ENCODE measurements at regions not wholly inside any gene's neighbourhood (a gene's known extent, or its start where the extent isn't known, plus 50 kb on each side); places are given as distances from the start of the nearest gene placed in this dataset.
"Not testable (repeated sequence)": the region's sequence is repeated elsewhere in the genome, so short reads cannot be mapped to it uniquely, and the experiment has no call there.

- H3K9ac ChIP-seq (ENCODE audit: low read depth, low read length) = no peak overlapping the region
- H3K4me1 ChIP-seq (ENCODE audit: insufficient read depth, low read length) = no peaks in the 10 kb centered on the region
- H3K27me3 ChIP-seq (ENCODE audit: insufficient read depth, low read length) = no peaks in the 10 kb centered on the region
- no peaks in the 10 kb centered on the region for H3K36me3 ChIP-seq (ENCODE audit: insufficient read depth, low read depth, low read length)
- H3K9me3 ChIP-seq (ENCODE audit: insufficient read depth, low read depth, low read length) = no peaks in the 10 kb centered on the region
- no peak overlapping the region for H3K27ac ChIP-seq (ENCODE audit: low read length)
- H3K4me3 ChIP-seq (ENCODE audit: low read length) = no peak overlapping the region
Measured at GRCh38 chr7:10507032-10507431, 466.6 kb upstream of the PHF14 start.

- no peak overlapping the region for H3K27ac ChIP-seq (ENCODE audit: low read length)
- no peaks in the 10 kb centered on the region for H3K9me3 ChIP-seq (ENCODE audit: insufficient read depth, low read depth, low read length)
- no peak overlapping the region for H3K4me3 ChIP-seq (ENCODE audit: low read length)
- no peak overlapping the region for H3K9ac ChIP-seq (ENCODE audit: low read depth, low read length)
- no peaks in the 10 kb centered on the region for H3K4me1 ChIP-seq (ENCODE audit: insufficient read depth, low read length)
- H3K36me3 ChIP-seq (ENCODE audit: insufficient read depth, low read depth, low read length) = no peaks in the 10 kb centered on the region
- no peaks in the 10 kb centered on the region for H3K27me3 ChIP-seq (ENCODE audit: insufficient read depth, low read length)
Measured at GRCh38 chr7:10521306-10521705, 452.4 kb upstream of the PHF14 start.

- not testable (repeated sequence) for H3K4me3 ChIP-seq (ENCODE audit: low read length); H3K4me1 ChIP-seq (ENCODE audit: insufficient read depth, low read length); H3K9me3 ChIP-seq (ENCODE audit: insufficient read depth, low read depth, low read length); H3K27me3 ChIP-seq (ENCODE audit: insufficient read depth, low read length); H3K9ac ChIP-seq (ENCODE audit: low read depth, low read length); H3K36me3 ChIP-seq (ENCODE audit: insufficient read depth, low read depth, low read length); H3K27ac ChIP-seq (ENCODE audit: low read length)
Measured at GRCh38 chr7:10533429-10533828, 440.2 kb upstream of the PHF14 start.

GRCh38 chr7:10536561-10536960 is 437.1 kb upstream of the PHF14 start:
- H3K4me1 ChIP-seq (ENCODE audit: insufficient read depth, low read length) = no peaks in the 10 kb centered on the region
- H3K9me3 ChIP-seq (ENCODE audit: insufficient read depth, low read depth, low read length) = peaks cover 4% of the 10 kb centered on the region; the same call in 1 of the 2 replicates
- H3K27ac ChIP-seq (ENCODE audit: low read length) = no peak overlapping the region
- no peak overlapping the region for H3K9ac ChIP-seq (ENCODE audit: low read depth, low read length)
- no peaks in the 10 kb centered on the region for H3K36me3 ChIP-seq (ENCODE audit: insufficient read depth, low read depth, low read length)
- H3K27me3 ChIP-seq (ENCODE audit: insufficient read depth, low read length) = no peaks in the 10 kb centered on the region
- H3K4me3 ChIP-seq (ENCODE audit: low read length) = no peak overlapping the region

GRCh38 chr7:10537764-10538163 is 435.9 kb upstream of the PHF14 start:
- H3K27me3 ChIP-seq (ENCODE audit: insufficient read depth, low read length) = no peaks in the 10 kb centered on the region
- peaks cover 4% of the 10 kb centered on the region; the same call in 1 of the 2 replicates for H3K9me3 ChIP-seq (ENCODE audit: insufficient read depth, low read depth, low read length)
- H3K4me1 ChIP-seq (ENCODE audit: insufficient read depth, low read length) = no peaks in the 10 kb centered on the region
- H3K36me3 ChIP-seq (ENCODE audit: insufficient read depth, low read depth, low read length) = no peaks in the 10 kb centered on the region
- H3K4me3 ChIP-seq (ENCODE audit: low read length) = no peak overlapping the region
- H3K9ac ChIP-seq (ENCODE audit: low read depth, low read length) = no peak overlapping the region
- H3K27ac ChIP-seq (ENCODE audit: low read length) = no peak overlapping the region

GRCh38 chr7:10557375-10557774 is 416.3 kb upstream of the PHF14 start:
- H3K4me1 ChIP-seq (ENCODE audit: insufficient read depth, low read length) = no peaks in the 10 kb centered on the region; the same call in 1 of the 2 replicates
- no peak overlapping the region for H3K9ac ChIP-seq (ENCODE audit: low read depth, low read length)
- no peak overlapping the region for H3K4me3 ChIP-seq (ENCODE audit: low read length)
- H3K27me3 ChIP-seq (ENCODE audit: insufficient read depth, low read length) = no peaks in the 10 kb centered on the region
- H3K36me3 ChIP-seq (ENCODE audit: insufficient read depth, low read depth, low read length) = no peaks in the 10 kb centered on the region
- no peak overlapping the region for H3K27ac ChIP-seq (ENCODE audit: low read length)
- H3K9me3 ChIP-seq (ENCODE audit: insufficient read depth, low read depth, low read length) = no peaks in the 10 kb centered on the region

GRCh38 chr7:10560497-10560896 is 413.2 kb upstream of the PHF14 start:
- Histone ChIP-seq H3K9ac (ENCODE audit: low read depth, low read length) (no peak overlapping the region), H3K36me3 (ENCODE audit: insufficient read depth, low read depth, low read length) (no peaks in the 10 kb centered on the region), H3K4me1 (ENCODE audit: insufficient read depth, low read length) (no peaks in the 10 kb centered on the region; the same call in 1 of the 2 replicates), H3K9me3 (ENCODE audit: insufficient read depth, low read depth, low read length) (no peaks in the 10 kb centered on the region), H3K4me3 (ENCODE audit: low read length) (no peak overlapping the region), H3K27me3 (ENCODE audit: insufficient read depth, low read length) (no peaks in the 10 kb centered on the region), H3K27ac (ENCODE audit: low read length) (no peak overlapping the region)

GRCh38 chr7:10568891-10569290 is 404.8 kb upstream of the PHF14 start:
- H3K9ac ChIP-seq (ENCODE audit: low read depth, low read length) = no peak overlapping the region
- no peaks in the 10 kb centered on the region for H3K27me3 ChIP-seq (ENCODE audit: insufficient read depth, low read length)
- no peaks in the 10 kb centered on the region for H3K4me1 ChIP-seq (ENCODE audit: insufficient read depth, low read length)
- H3K9me3 ChIP-seq (ENCODE audit: insufficient read depth, low read depth, low read length) = no peaks in the 10 kb centered on the region
- no peak overlapping the region for H3K27ac ChIP-seq (ENCODE audit: low read length)
- no peak overlapping the region for H3K4me3 ChIP-seq (ENCODE audit: low read length)
- H3K36me3 ChIP-seq (ENCODE audit: insufficient read depth, low read depth, low read length) = no peaks in the 10 kb centered on the region

GRCh38 chr7:10571759-10572158 is 401.9 kb upstream of the PHF14 start:
- no peak overlapping the region for H3K9ac ChIP-seq (ENCODE audit: low read depth, low read length)
- H3K27me3 ChIP-seq (ENCODE audit: insufficient read depth, low read length) = no peaks in the 10 kb centered on the region
- H3K4me3 ChIP-seq (ENCODE audit: low read length) = no peak overlapping the region
- H3K36me3 ChIP-seq (ENCODE audit: insufficient read depth, low read depth, low read length) = no peaks in the 10 kb centered on the region
- H3K4me1 ChIP-seq (ENCODE audit: insufficient read depth, low read length) = no peaks in the 10 kb centered on the region
- H3K27ac ChIP-seq (ENCODE audit: low read length) = no peak overlapping the region
- no peaks in the 10 kb centered on the region for H3K9me3 ChIP-seq (ENCODE audit: insufficient read depth, low read depth, low read length)

- Histone ChIP-seq H3K27me3 (ENCODE audit: insufficient read depth, low read length) (no peaks in the 10 kb centered on the region), H3K9ac (ENCODE audit: low read depth, low read length) (no peak overlapping the region), H3K9me3 (ENCODE audit: insufficient read depth, low read depth, low read length) (no peaks in the 10 kb centered on the region), H3K27ac (ENCODE audit: low read length) (no peak overlapping the region), H3K36me3 (ENCODE audit: insufficient read depth, low read depth, low read length) (no peaks in the 10 kb centered on the region), H3K4me1 (ENCODE audit: insufficient read depth, low read length) (no peaks in the 10 kb centered on the region), H3K4me3 (ENCODE audit: low read length) (no peak overlapping the region)
Measured at GRCh38 chr7:10577866-10578374, 395.8 kb upstream of the PHF14 start.

GRCh38 chr7:10579561-10579960 is 394.1 kb upstream of the PHF14 start:
- Histone ChIP-seq H3K27me3 (ENCODE audit: insufficient read depth, low read length) (no peaks in the 10 kb centered on the region), H3K36me3 (ENCODE audit: insufficient read depth, low read depth, low read length) (no peaks in the 10 kb centered on the region), H3K4me3 (ENCODE audit: low read length) (no peak overlapping the region), H3K27ac (ENCODE audit: low read length) (no peak overlapping the region), H3K4me1 (ENCODE audit: insufficient read depth, low read length) (no peaks in the 10 kb centered on the region), H3K9me3 (ENCODE audit: insufficient read depth, low read depth, low read length) (no peaks in the 10 kb centered on the region), H3K9ac (ENCODE audit: low read depth, low read length) (no peak overlapping the region)

- Histone ChIP-seq H3K36me3 (ENCODE audit: insufficient read depth, low read depth, low read length) (no peaks in the 10 kb centered on the region), H3K4me3 (ENCODE audit: low read length) (no peak overlapping the region), H3K4me1 (ENCODE audit: insufficient read depth, low read length) (no peaks in the 10 kb centered on the region), H3K9ac (ENCODE audit: low read depth, low read length) (no peak overlapping the region), H3K27me3 (ENCODE audit: insufficient read depth, low read length) (no peaks in the 10 kb centered on the region), H3K27ac (ENCODE audit: low read length) (no peak overlapping the region), H3K9me3 (ENCODE audit: insufficient read depth, low read depth, low read length) (no peaks in the 10 kb centered on the region)
Measured at GRCh38 chr7:10584886-10585285, 388.8 kb upstream of the PHF14 start.

- Histone ChIP-seq H3K36me3 (ENCODE audit: insufficient read depth, low read depth, low read length) (no peaks in the 10 kb centered on the region), H3K9me3 (ENCODE audit: insufficient read depth, low read depth, low read length) (no peaks in the 10 kb centered on the region), H3K4me1 (ENCODE audit: insufficient read depth, low read length) (no peaks in the 10 kb centered on the region), H3K27ac (ENCODE audit: low read length) (no peak overlapping the region), H3K27me3 (ENCODE audit: insufficient read depth, low read length) (no peaks in the 10 kb centered on the region), H3K4me3 (ENCODE audit: low read length) (no peak overlapping the region), H3K9ac (ENCODE audit: low read depth, low read length) (no peak overlapping the region)
Measured at GRCh38 chr7:10588084-10588483, 385.6 kb upstream of the PHF14 start.

Data from iPS-20b (cell line).